Activated naive CD4-positive, alpha-beta T cell treated with anti-CD3 and anti-CD28 coated beads, Interleukin-2, amount 10 ng/mL, durations not matched to agents 7 days and 5 days (primary cell): ENCODE measurements at regions not wholly inside any gene's neighbourhood (a gene's known extent, or its start where the extent isn't known, plus 50 kb on each side); places are given as distances from the start of the nearest gene placed in this dataset.

Experiments
- CTCF ChIA-PET: fragments of 350-600 bp; sonication (Branson Sonifier 250); formaldehyde crosslinking; loops from one replicate; lab custom pipeline; 2021; ENCODE audit warnings: antibody characterized with exemption; lab: Charles Lee
- DNase-seq: peaks from one replicate; pipeline ENCODE4 v3.0.0-alpha.2; 2020
- H3K27ac Mint-ChIP-seq: one replicate; pipeline ENCODE4 v1.8.0; 2021; ENCODE audit warnings: mild to moderate bottlenecking, moderate library complexity, mixed read lengths
- H3K27me3 Mint-ChIP-seq: one replicate; pipeline ENCODE4 v1.8.0; 2021; ENCODE audit warnings: mild to moderate bottlenecking, mixed read lengths
- H3K36me3 Mint-ChIP-seq: one replicate; pipeline ENCODE4 v1.8.0; 2021; ENCODE audit warnings: mixed read lengths
- H3K4me1 Mint-ChIP-seq: one replicate; pipeline ENCODE4 v1.8.0; 2021; ENCODE audit warnings: mixed read lengths
- H3K4me3 Mint-ChIP-seq: one replicate; pipeline ENCODE4 v1.8.0; 2021; ENCODE audit warnings: mild to moderate bottlenecking, moderate library complexity, mixed read lengths
- H3K9me3 Mint-ChIP-seq: one replicate; pipeline ENCODE4 v1.8.0; 2021; ENCODE audit warnings: mixed read lengths

- Mint-ChIP-seq H3K4me3 (no peak overlapping the region), H3K9me3 (peaks cover 5% of the 10 kb centered on the region), H3K27me3 (no peaks in the 10 kb centered on the region), H3K4me1 (no peaks in the 10 kb centered on the region), H3K27ac (no peak overlapping the region), H3K36me3 (no peaks in the 10 kb centered on the region)
- CTCF ChIA-PET: interaction anchor here (0.9 kb wide), 1 partner anchor 44 kb away, joined by 3 read pairs; no protein-coding TSS in a partner anchor
- no peak for DNase-seq
Measured at GRCh38 chr9:134214386-134214765, 50.0 kb upstream of the RNU6ATAC start.

GRCh38 chr9:134214766-134215419 lies 50.5 kb upstream of the RNU6ATAC start:
- CTCF ChIA-PET: interaction anchor here (0.9 kb wide), 1 partner anchor 44 kb away, joined by 3 read pairs; no protein-coding TSS in a partner anchor
- Mint-ChIP-seq H3K9me3 (peaks cover 5% of the 10 kb centered on the region), H3K27me3 (no peaks in the 10 kb centered on the region), H3K27ac (no peak overlapping the region), H3K4me3 (no peak overlapping the region), H3K36me3 (no peaks in the 10 kb centered on the region), H3K4me1 (no peaks in the 10 kb centered on the region)
- DNase-seq: no peak

GRCh38 chr9:134215420-134215698 lies 51.0 kb upstream of the RNU6ATAC start:
- no peaks in the 10 kb centered on the region for H3K4me1 Mint-ChIP-seq
- H3K27ac Mint-ChIP-seq: no peak overlapping the region
- no peak overlapping the region for H3K4me3 Mint-ChIP-seq
- no peaks in the 10 kb centered on the region for H3K36me3 Mint-ChIP-seq
- no peaks in the 10 kb centered on the region for H3K27me3 Mint-ChIP-seq
- CTCF ChIA-PET: no interaction called here
- DNase-seq: no peak
- H3K9me3 Mint-ChIP-seq: peaks cover 5% of the 10 kb centered on the region

- peaks cover 5% of the 10 kb centered on the region for H3K9me3 Mint-ChIP-seq
- no peak overlapping the region for H3K4me3 Mint-ChIP-seq
- no peak overlapping the region for H3K27ac Mint-ChIP-seq
- H3K36me3 Mint-ChIP-seq: no peaks in the 10 kb centered on the region
- no peaks in the 10 kb centered on the region for H3K27me3 Mint-ChIP-seq
- no peak for DNase-seq
- H3K4me1 Mint-ChIP-seq: no peaks in the 10 kb centered on the region
- CTCF ChIA-PET: no interaction called here
Measured at GRCh38 chr9:134215699-134216448, 51.5 kb upstream of the RNU6ATAC start.

GRCh38 chr9:134216449-134216951 lies 52.1 kb upstream of the RNU6ATAC start:
- Mint-ChIP-seq H3K4me1 (no peaks in the 10 kb centered on the region), H3K27me3 (no peaks in the 10 kb centered on the region), H3K9me3 (peaks cover 5% of the 10 kb centered on the region), H3K4me3 (no peak overlapping the region), H3K36me3 (no peaks in the 10 kb centered on the region), H3K27ac (no peak overlapping the region)
- no peak for DNase-seq
- CTCF ChIA-PET: interaction anchor here (1.7 kb wide), 1 partner anchor 45 kb away, joined by 6 read pairs; no protein-coding TSS in a partner anchor

- Mint-ChIP-seq H3K27ac (no peak overlapping the region), H3K9me3 (peaks cover 5% of the 10 kb centered on the region), H3K4me1 (no peaks in the 10 kb centered on the region), H3K36me3 (no peaks in the 10 kb centered on the region), H3K27me3 (no peaks in the 10 kb centered on the region), H3K4me3 (no peak overlapping the region)
- CTCF ChIA-PET: interaction anchor here (1.4 to 1.7 kb wide), 2 partner anchors 8 to 46 kb away, joined by 3 to 6 read pairs; no protein-coding TSS in a partner anchor
- no peak for DNase-seq
Measured at GRCh38 chr9:134216961-134217360, 52.6 kb upstream of the RNU6ATAC start.

- H3K27ac Mint-ChIP-seq: no peak overlapping the region
- H3K4me3 Mint-ChIP-seq: no peak overlapping the region
- H3K36me3 Mint-ChIP-seq: no peaks in the 10 kb centered on the region
- H3K9me3 Mint-ChIP-seq: peaks cover 4% of the 10 kb centered on the region
- CTCF ChIA-PET: interaction anchor here (1.4 to 1.7 kb wide), 2 partner anchors 9 to 46 kb away, joined by 3 to 6 read pairs; no protein-coding TSS in a partner anchor
- H3K27me3 Mint-ChIP-seq: no peaks in the 10 kb centered on the region
- no peaks in the 10 kb centered on the region for H3K4me1 Mint-ChIP-seq
- peak; percentile 42 for DNase-seq
Measured at GRCh38 chr9:134217431-134218210, 53.3 kb upstream of the RNU6ATAC start.

- no peaks in the 10 kb centered on the region for H3K4me1 Mint-ChIP-seq
- no peaks in the 10 kb centered on the region for H3K36me3 Mint-ChIP-seq
- CTCF ChIA-PET: interaction anchor here (0.6 to 1.7 kb wide), 3 partner anchors 9 to 195 kb away, joined by 3 to 6 read pairs (median 3); no protein-coding TSS in a partner anchor
- H3K9me3 Mint-ChIP-seq: no peaks in the 10 kb centered on the region
- H3K4me3 Mint-ChIP-seq: no peak overlapping the region
- no peaks in the 10 kb centered on the region for H3K27me3 Mint-ChIP-seq
- H3K27ac Mint-ChIP-seq: no peak overlapping the region
- no peak for DNase-seq
Measured at GRCh38 chr9:134218230-134218629, 53.9 kb upstream of the RNU6ATAC start.

- CTCF ChIA-PET: no interaction called here
- Mint-ChIP-seq H3K36me3 (no peaks in the 10 kb centered on the region), H3K4me3 (no peak overlapping the region)
Measured at GRCh38 chr9:134219646-134220060, 55.3 kb upstream of the RNU6ATAC start.

GRCh38 chr9:134220311-134220710 lies 55.9 kb upstream of the RNU6ATAC start:
- H3K27me3 Mint-ChIP-seq: no peaks in the 10 kb centered on the region
- H3K4me3 Mint-ChIP-seq: no peak overlapping the region
- H3K9me3 Mint-ChIP-seq: no peaks in the 10 kb centered on the region
- no peak overlapping the region for H3K27ac Mint-ChIP-seq
- no peaks in the 10 kb centered on the region for H3K4me1 Mint-ChIP-seq
- CTCF ChIA-PET: no interaction called here
- no peak for DNase-seq
- H3K36me3 Mint-ChIP-seq: no peaks in the 10 kb centered on the region

More at GRCh38 chr9:134219646-134220060, 55.3 kb upstream of the RNU6ATAC start:
- H3K27me3 Mint-ChIP-seq: no peaks in the 10 kb centered on the region
- H3K4me1 Mint-ChIP-seq: no peaks in the 10 kb centered on the region
- no peak for DNase-seq
- H3K9me3 Mint-ChIP-seq: no peaks in the 10 kb centered on the region
- no peak overlapping the region for H3K27ac Mint-ChIP-seq

GRCh38 chr9:134221273-134222017 lies 57.1 kb upstream of the RNU6ATAC start:
- H3K4me1 Mint-ChIP-seq: no peaks in the 10 kb centered on the region
- H3K27ac Mint-ChIP-seq: no peak overlapping the region
- H3K4me3 Mint-ChIP-seq: no peak overlapping the region
- H3K36me3 Mint-ChIP-seq: no peaks in the 10 kb centered on the region
- H3K27me3 Mint-ChIP-seq: no peaks in the 10 kb centered on the region
- no peak for DNase-seq
- CTCF ChIA-PET: interaction anchor here (0.5 kb wide), 1 partner anchor 52 kb away, joined by 3 read pairs; no protein-coding TSS in a partner anchor
- no peaks in the 10 kb centered on the region for H3K9me3 Mint-ChIP-seq

- no peaks in the 10 kb centered on the region for H3K9me3 Mint-ChIP-seq
- DNase-seq: no peak
- H3K4me1 Mint-ChIP-seq: no peaks in the 10 kb centered on the region
- H3K27me3 Mint-ChIP-seq: no peaks in the 10 kb centered on the region
- CTCF ChIA-PET: interaction anchor here (0.5 kb wide), 1 partner anchor 52 kb away, joined by 3 read pairs; no protein-coding TSS in a partner anchor
- H3K36me3 Mint-ChIP-seq: no peaks in the 10 kb centered on the region
- no peak overlapping the region for H3K4me3 Mint-ChIP-seq
- no peak overlapping the region for H3K27ac Mint-ChIP-seq
Measured at GRCh38 chr9:134222018-134222573, 57.7 kb upstream of the RNU6ATAC start.

GRCh38 chr9:134223091-134223490 lies 58.7 kb upstream of the RNU6ATAC start:
- Mint-ChIP-seq H3K36me3 (no peaks in the 10 kb centered on the region), H3K27ac (no peak overlapping the region), H3K4me1 (no peaks in the 10 kb centered on the region), H3K4me3 (no peak overlapping the region), H3K9me3 (no peaks in the 10 kb centered on the region), H3K27me3 (no peaks in the 10 kb centered on the region)
- no peak for DNase-seq
- CTCF ChIA-PET: interaction anchor here (1.0 kb wide), 1 partner anchor 52 kb away, joined by 3 read pairs; no protein-coding TSS in a partner anchor
